HEK293 (cell line): ENCODE measurements at regions not wholly inside any gene's neighbourhood (a gene's known extent, or its start where the extent isn't known, plus 50 kb on each side); places are given as distances from the start of the nearest gene placed in this dataset.

ENCODE experiments used
- CTCF ChIP-seq: fragments of 450-650 bp; formaldehyde crosslinking; IDR thresholded peaks from 2 replicates; pipeline ENCODE4 v1.5.1; 2016; ENCODE audit warnings: missing biosample characterization, missing genetic modification characterization
- KLF10 ChIP-seq: fragments of 450-650 bp; IDR thresholded peaks from 2 replicates; pipeline ENCODE4 v1.5.1; 2018; ENCODE audit warnings: missing biosample characterization, mild to moderate bottlenecking, missing genetic modification characterization
- REST ChIP-seq: fragments of 450-650 bp; formaldehyde crosslinking; IDR thresholded peaks from 2 replicates; pipeline ENCODE4 v1.5.1; 2016; ENCODE audit warnings: missing biosample characterization, missing genetic modification characterization
- SP2 ChIP-seq: fragments of 450-650 bp; formaldehyde crosslinking; IDR thresholded peaks from 2 replicates; pipeline ENCODE4 v1.5.1; 2016; ENCODE audit warnings: missing biosample characterization, missing genetic modification characterization
- TRIM28 ChIP-seq: IDR thresholded peaks from 2 replicates; pipeline ENCODE4 v1.6.1; 2011; ENCODE audit warnings: low read length, control low read depth, borderline replicate concordance
- ZBTB7A ChIP-seq: fragments of 450-650 bp; formaldehyde crosslinking; IDR thresholded peaks from 2 replicates; pipeline ENCODE4 v1.5.1; 2016; ENCODE audit warnings: low read depth, missing biosample characterization, missing genetic modification characterization
- ZNF121 ChIP-seq: fragments of 450-650 bp; formaldehyde crosslinking; IDR thresholded peaks from 2 replicates; pipeline ENCODE4 v1.5.1; 2016; ENCODE audit warnings: missing biosample characterization, missing genetic modification characterization
- ZNF292 ChIP-seq: fragments of 450-650 bp; formaldehyde crosslinking; IDR thresholded peaks from 2 replicates; pipeline ENCODE4 v1.5.1; 2016; ENCODE audit warnings: low read depth, missing biosample characterization, missing genetic modification characterization, borderline replicate concordance
- ZNF501 ChIP-seq: fragments of 450-650 bp; formaldehyde crosslinking; IDR thresholded peaks from 2 replicates; pipeline ENCODE4 v1.5.1; 2016; ENCODE audit warnings: missing biosample characterization, missing genetic modification characterization
- ZNF544 ChIP-seq: fragments of 450-650 bp; formaldehyde crosslinking; IDR thresholded peaks from 2 replicates; pipeline ENCODE4 v1.5.0; 2017; ENCODE audit warnings: missing biosample characterization, missing genetic modification characterization
- ZNF664 ChIP-seq: fragments of 450-650 bp; formaldehyde crosslinking; IDR thresholded peaks from 2 replicates; pipeline ENCODE4 v1.5.1; 2016; ENCODE audit warnings: missing biosample characterization, missing genetic modification characterization
- ZNF707 ChIP-seq: fragments of 450-650 bp; formaldehyde crosslinking; IDR thresholded peaks from 2 replicates; pipeline ENCODE4 v1.5.1; 2016; ENCODE audit warnings: missing biosample characterization, missing genetic modification characterization
- TF ChIP-seq, protein P1 (sequence below): fragments of 450-650 bp; IDR thresholded peaks from 2 replicates; pipeline ENCODE4 v1.5.1; 2018; ENCODE audit warnings: missing biosample characterization, mild to moderate bottlenecking, missing genetic modification characterization

DNA sequence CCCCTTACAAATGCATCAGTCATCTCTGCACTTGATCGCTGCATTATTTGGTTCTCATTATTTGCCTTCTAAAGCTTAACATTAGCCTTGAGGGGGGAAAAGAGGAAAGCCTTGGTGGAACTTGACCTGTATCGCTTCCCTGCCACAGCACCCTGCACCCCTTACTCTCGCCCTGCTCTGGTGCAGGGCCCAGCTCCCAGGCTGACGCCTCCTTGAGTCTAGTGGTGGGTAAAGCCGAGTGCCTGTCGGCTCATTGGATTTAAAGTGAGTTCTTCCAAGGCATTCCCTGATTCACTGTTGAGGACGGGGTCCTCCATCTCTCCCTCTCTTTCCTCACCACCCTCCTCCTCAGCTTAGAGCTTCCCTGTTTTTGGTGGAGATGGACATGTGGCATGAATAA, 145.0 kb upstream of the GYPC start:
- TF ChIP-seq CTCF (tag by site-specific recombination) (no peak), SP2 (tag by site-specific recombination) (no peak), TRIM28 (no peak), ZBTB7A (no peak), REST (tag by site-specific recombination) (no peak), ZNF544 (tag by site-specific recombination) (no peak), ZNF121 (tag by site-specific recombination) (no peak), KLF10 (tag by site-specific recombination) (no peak), ZNF501 (tag by site-specific recombination) (no peak), ZNF707 (no peak), ZNF664 (tag by site-specific recombination) (no peak), ZNF292 (tag by site-specific recombination) (no peak)
- TF ChIP-seq, protein P1, sequence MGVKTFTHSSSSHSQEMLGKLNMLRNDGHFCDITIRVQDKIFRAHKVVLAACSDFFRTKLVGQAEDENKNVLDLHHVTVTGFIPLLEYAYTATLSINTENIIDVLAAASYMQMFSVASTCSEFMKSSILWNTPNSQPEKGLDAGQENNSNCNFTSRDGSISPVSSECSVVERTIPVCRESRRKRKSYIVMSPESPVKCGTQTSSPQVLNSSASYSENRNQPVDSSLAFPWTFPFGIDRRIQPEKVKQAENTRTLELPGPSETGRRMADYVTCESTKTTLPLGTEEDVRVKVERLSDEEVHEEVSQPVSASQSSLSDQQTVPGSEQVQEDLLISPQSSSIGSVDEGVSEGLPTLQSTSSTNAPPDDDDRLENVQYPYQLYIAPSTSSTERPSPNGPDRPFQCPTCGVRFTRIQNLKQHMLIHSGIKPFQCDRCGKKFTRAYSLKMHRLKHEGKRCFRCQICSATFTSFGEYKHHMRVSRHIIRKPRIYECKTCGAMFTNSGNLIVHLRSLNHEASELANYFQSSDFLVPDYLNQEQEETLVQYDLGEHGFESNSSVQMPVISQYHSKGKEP (tag by site-specific recombination) = no peak
